NCI-H446 (cell line): ENCODE measurements at regions not wholly inside any gene's neighbourhood (a gene's known extent, or its start where the extent isn't known, plus 50 kb on each side); places are given as distances from the start of the nearest gene placed in this dataset.

Experiments used
- DNase-seq, 2 experiments: peaks; one replicate each; lab custom pipeline; 2025; lab: John Stamatoyannopoulos, UW

GRCh38 chr11:131302836-131303235, 67.6 kb upstream of the NTM start:
- no peak for DNase-seq

GRCh38 chr11:131303611-131304119, 66.8 kb upstream of the NTM start:
- DNase-seq: no peak

- DNase-seq: no peak
Measured at GRCh38 chr11:131305005-131305404, 65.4 kb upstream of the NTM start.

- no peak for DNase-seq
Measured at GRCh38 chr11:131307506-131307905, 62.9 kb upstream of the NTM start.

GRCh38 chr11:131309776-131310175, 60.6 kb upstream of the NTM start:
- no peak for DNase-seq

GRCh38 chr11:131311776-131312514, 58.5 kb upstream of the NTM start:
- no peak for DNase-seq
